GM19452 (cell line): ENCODE measurements at regions not wholly inside any gene's neighbourhood (a gene's known extent, or its start where the extent isn't known, plus 50 kb on each side); places are given as distances from the start of the nearest gene placed in this dataset.

Experiments used
- ATAC-seq: cut with Tn5 transposase; IDR thresholded peaks from one replicate; pipeline ENCODE4 v1.9.1; 2021; ENCODE audit not compliant: unreplicated experiment

GRCh38 chr3:70120357-70120966 is 120.9 kb downstream of the SAMMSON start:
- ATAC-seq, result peak; percentile 99

- no peak for ATAC-seq
Measured at GRCh38 chr3:70127192-70127591, 127.7 kb downstream of the SAMMSON start.

DNA sequence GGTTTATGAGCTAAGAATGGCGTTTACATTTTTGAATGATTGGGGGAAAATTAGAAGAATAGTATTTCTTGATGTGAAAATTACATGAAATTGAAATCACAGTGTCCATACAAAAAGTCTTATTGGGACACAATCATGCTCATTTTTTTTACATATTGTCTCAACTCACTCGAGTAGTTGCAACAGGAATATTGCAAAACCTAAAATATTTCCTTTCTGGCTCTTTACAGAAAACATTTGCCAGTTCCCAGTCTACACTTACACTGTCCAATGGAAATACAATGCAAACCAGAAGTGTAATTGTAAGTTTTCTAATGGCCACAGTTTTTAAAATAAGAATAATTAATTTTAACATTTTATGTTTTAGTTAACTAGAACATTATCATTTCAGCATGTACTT is 137.8 kb downstream of the SAMMSON start:
- no peak for ATAC-seq

DNA sequence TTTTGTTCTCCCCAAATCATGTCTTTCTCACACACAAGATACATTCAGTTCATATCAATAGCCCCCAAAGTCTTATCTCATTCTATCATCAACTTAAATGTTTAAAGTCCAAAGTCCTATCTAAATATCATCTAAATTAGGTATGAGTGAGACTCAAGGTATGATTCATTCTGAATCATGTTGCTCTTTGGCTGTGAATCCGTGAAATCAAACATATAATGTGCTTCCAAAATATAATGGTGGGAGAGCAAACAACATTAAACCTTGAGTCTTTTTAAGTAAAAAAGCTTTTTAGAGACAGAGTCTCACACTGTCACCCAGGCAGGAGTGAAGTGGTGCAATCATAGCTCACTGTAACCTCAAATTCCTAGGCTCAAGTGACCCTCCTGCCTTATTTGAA is 139.1 kb downstream of the SAMMSON start:
- no peak for ATAC-seq
